AG04450 (cell line): ENCODE measurements at regions not wholly inside any gene's neighbourhood (a gene's known extent, or its start where the extent isn't known, plus 50 kb on each side); places are given as distances from the start of the nearest gene placed in this dataset.

Experiments used
- CTCF ChIA-PET: fragments of 300-600, 350-600 bp; formaldehyde crosslinking; extraction: SDS; loops from one replicate; lab custom pipeline; 2022; ENCODE audit warnings: antibody characterized with exemption, inconsistent platforms; lab: Charles Lee
- POLR2A ChIA-PET: fragments of 350-600 bp; formaldehyde crosslinking; extraction: SDS; loops from one replicate; lab custom pipeline; 2021; ENCODE audit warnings: antibody characterized with exemption, inconsistent platforms; lab: Yijun Ruan, JAX
- DNase-seq: peaks from one replicate; pipeline ENCODE4 v3.0.0-alpha.2; 2011; ENCODE audit warnings: low read depth, low spot score
- H3K27ac ChIP-seq: one replicate; pipeline ENCODE4 v1.5.1; 2012; ENCODE audit warnings: low read depth, low read length, control low read depth
- H3K27me3 ChIP-seq: one replicate; pipeline ENCODE4 v1.6.0; 2012; ENCODE audit warnings: low read length; ENCODE audit not compliant: control insufficient read depth, insufficient read depth
- H3K4me3 ChIP-seq: 2 replicates; pipeline ENCODE4 v1.5.1; 2011; ENCODE audit warnings: mild to moderate bottlenecking, low read depth, low read length, control low read depth
- H3K9me3 ChIP-seq: 2 replicates; pipeline ENCODE4 v1.5.1; 2012; ENCODE audit warnings: low read length; ENCODE audit not compliant: control insufficient read depth, insufficient read depth
- CTCF ChIP-seq: IDR thresholded peaks from 2 replicates; pipeline ENCODE4 v1.5.1; 2011; ENCODE audit warnings: low read depth, low read length, control low read depth, inconsistent platforms

GRCh38 chr3:28188686-28189085, 52.7 kb upstream of the CMC1 start:
- H3K4me3 ChIP-seq: no peak overlapping the region
- no peaks in the 10 kb centered on the region for H3K9me3 ChIP-seq
- TF ChIP-seq CTCF: no peak
- ChIA-PET POLR2A (no interaction called here), CTCF (no interaction called here)
- DNase-seq: no peak
- H3K27ac ChIP-seq: no peak overlapping the region
- H3K27me3 ChIP-seq: no peaks in the 10 kb centered on the region

GRCh38 chr3:28191363-28191762, 50.1 kb upstream of the CMC1 start:
- no peaks in the 10 kb centered on the region for H3K9me3 ChIP-seq
- H3K27ac ChIP-seq: no peak overlapping the region
- no peaks in the 10 kb centered on the region for H3K27me3 ChIP-seq
- TF ChIP-seq CTCF: no peak
- H3K4me3 ChIP-seq: no peak overlapping the region
- POLR2A ChIA-PET: no interaction called here
- CTCF ChIA-PET: no interaction called here
- no peak for DNase-seq
